ENCODE measurements at regions not wholly inside any gene's neighbourhood (a gene's known extent, or its start where the extent isn't known, plus 50 kb on each side); places are given as distances from the start of the nearest gene placed in this dataset.

GRCh38 chr4:147326591-147326990 lies 154.3 kb upstream of the EDNRA start:
- DNase-seq: no peak

- no peak for DNase-seq
Observed at GRCh38 chr4:147327322-147327721, 153.6 kb upstream of the EDNRA start.

- no peak for DNase-seq
Observed at GRCh38 chr4:147328189-147328588, 152.7 kb upstream of the EDNRA start.

- DNase-seq: no peak
Observed at GRCh38 chr4:147328756-147329446, 152.0 kb upstream of the EDNRA start.

- no peak for DNase-seq
Observed at GRCh38 chr4:147332091-147332490, 148.8 kb upstream of the EDNRA start.

GRCh38 chr4:147334478-147334877 lies 146.4 kb upstream of the EDNRA start:
- DNase-seq: no peak

GRCh38 chr4:147335183-147335582 lies 145.7 kb upstream of the EDNRA start:
- DNase-seq: no peak

GRCh38 chr4:147336252-147336651 lies 144.6 kb upstream of the EDNRA start:
- no peak for DNase-seq

- DNase-seq: no peak
Observed at GRCh38 chr4:147339100-147339499, 141.8 kb upstream of the EDNRA start.

- no peak for DNase-seq
Observed at GRCh38 chr4:147340111-147340510, 140.8 kb upstream of the EDNRA start.

GRCh38 chr4:147340591-147341120 lies 140.2 kb upstream of the EDNRA start:
- DNase-seq: no peak

- DNase-seq: no peak
Observed at GRCh38 chr4:147343692-147344091, 137.2 kb upstream of the EDNRA start.

- no peak for DNase-seq
Observed at GRCh38 chr4:147345662-147346061, 135.2 kb upstream of the EDNRA start.

GRCh38 chr4:147347217-147347616 lies 133.7 kb upstream of the EDNRA start:
- no peak for DNase-seq

- no peak for DNase-seq
Observed at GRCh38 chr4:147349193-147349592, 131.7 kb upstream of the EDNRA start.

GRCh38 chr4:147351083-147351787 lies 129.7 kb upstream of the EDNRA start:
- DNase-seq: no peak

- DNase-seq: no peak
Observed at GRCh38 chr4:147354237-147354636, 126.7 kb upstream of the EDNRA start.

- DNase-seq: no peak
Observed at GRCh38 chr4:147355032-147355656, 125.8 kb upstream of the EDNRA start.

- DNase-seq: no peak
Observed at GRCh38 chr4:147355847-147356246, 125.0 kb upstream of the EDNRA start.

GRCh38 chr4:147360301-147360700 lies 120.6 kb upstream of the EDNRA start:
- DNase-seq: no peak

- DNase-seq: no peak
Observed at GRCh38 chr4:147361726-147362125, 119.2 kb upstream of the EDNRA start.

- DNase-seq: no peak
Observed at GRCh38 chr4:147362938-147363337, 118.0 kb upstream of the EDNRA start.

- no peak for DNase-seq
Observed at GRCh38 chr4:147363514-147363913, 117.4 kb upstream of the EDNRA start.

GRCh38 chr4:147365396-147365795 lies 115.5 kb upstream of the EDNRA start:
- DNase-seq: no peak
